ENCODE measurements at regions not wholly inside any gene's neighbourhood (a gene's known extent, or its start where the extent isn't known, plus 50 kb on each side); places are given as distances from the start of the nearest gene placed in this dataset.

DNA sequence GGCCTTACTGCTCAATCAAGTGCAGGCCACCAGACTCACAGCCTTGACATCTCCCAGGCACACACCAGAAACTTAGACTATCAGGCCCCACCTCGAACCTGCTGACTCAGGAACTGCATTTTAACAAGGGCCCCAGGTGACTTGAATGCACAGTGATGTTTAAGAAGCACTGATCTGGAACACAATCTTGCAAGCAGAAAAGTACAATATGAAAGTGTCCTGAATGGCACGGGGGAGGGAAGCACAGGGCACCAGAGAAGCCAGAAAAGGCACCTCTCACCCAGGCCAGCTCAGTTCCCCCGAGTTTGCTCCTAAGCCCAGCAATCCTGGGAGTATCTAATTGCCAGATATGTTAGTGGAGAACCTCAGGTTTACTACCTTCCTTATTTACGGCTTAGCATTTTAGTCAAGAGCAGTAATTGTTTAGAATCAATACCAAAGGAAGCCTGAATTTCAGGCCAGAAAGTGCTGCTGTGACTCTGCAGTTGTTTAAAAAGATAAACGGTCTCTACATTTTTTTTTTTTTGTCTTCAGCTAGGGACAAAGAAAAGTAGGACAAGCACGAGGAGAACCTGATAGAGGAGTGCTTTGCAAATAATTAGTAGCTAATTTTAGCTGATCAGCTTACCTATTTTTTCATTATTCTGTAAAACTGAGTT is 50.9 kb upstream of the CDC42BPA start:
- Histone ChIP-seq H2AFZ (ENCODE audit: low read depth, low read length) (peak overlapping the region; percentile 90), H3K27ac (ENCODE audit: extremely low read depth, low read depth, low read length) (peak overlapping the region; percentile 76), H4K20me1 (replicated peaks; ENCODE audit: control insufficient read depth, insufficient read depth, low read length) (no peaks in the 10 kb centered on the region), H3K9me3 (replicated peaks; ENCODE audit: control insufficient read depth, insufficient read depth, low read depth, low read length) (no peaks in the 10 kb centered on the region), H3K36me3 (ENCODE audit: control insufficient read depth, insufficient read depth, low read length) (no peaks in the 10 kb centered on the region), H3K4me3 (no peak overlapping the region), H3K9me1 (ENCODE audit: control insufficient read depth, insufficient read depth, low read length) (no peaks in the 10 kb centered on the region), H3K9ac (ENCODE audit: insufficient read depth in 1 of 2, low read depth in 2 of 2, low read length in 2 of 2) (peak overlapping the region; percentile 69 to 81; a peak in 3 of 4 replicates), H3K4me2 (ENCODE audit: insufficient read depth, low read length) (peak overlapping the region; percentile 68), H3K79me2 (ENCODE audit: control insufficient read depth, insufficient read depth, low read length) (no peaks in the 10 kb centered on the region), H3K27me3 (ENCODE audit: control insufficient read depth in 2 of 2, insufficient read depth in 2 of 2, low read length in 2 of 2) (no peaks in the 10 kb centered on the region), H3K4me1 (replicated peaks in 1 of 2; ENCODE audit: control insufficient read depth in 2 of 2, insufficient read depth in 2 of 2, low read length in 2 of 2) (peaks cover 8 to 29% of the 10 kb centered on the region in 2 experiments; a peak in 4 of 5 replicates)
- no TSS peak for BruUV-seq (replicated peaks)
- intact Hi-C loops (cut with micrococcal nuclease) (no loop called here), in situ Hi-C loops (cut with MboI) (no loop called here)
- ATAC-seq (peak; percentile 84), DNase-seq (ENCODE audit: extremely low read depth in 1 of 4, low spot score in 3 of 4) (peak; percentile 53 to 82 (median 60)), FAIRE-seq (peak; percentile 85)
- ChIA-PET CTCF (ENCODE audit: low intra/inter-chr PET ratio) (no interaction called here), POLR2A (interaction anchor here (0.7 to 3.7 kb wide), 6 partner anchors 10 to 63 kb away, joined by 3 to 12 read pairs (median 4); no protein-coding TSS in a partner anchor)
- WGBS (ENCODE audit: insufficient coverage, low coverage, missing lambda C conversion rate): 4% methylated on average over 6 of the region's 6 CpGs
- TF ChIP-seq ZNF408 (CRISPR knock-in tag; IDR thresholded peaks at IDR 0.05; ENCODE audit: low read depth) (no peak), MAFG (tag; conservative IDR thresholded peaks at IDR 0.05) (peak; percentile 86), GATAD2B (IDR thresholded peaks at IDR 0.05; ENCODE audit: borderline replicate concordance) (0 out of 2 replicates have a peak, but pooled peaks have one; percentile 16), ILK (tag; IDR thresholded peaks at IDR 0.05; ENCODE audit: borderline replicate concordance, low read depth) (0 out of 2 replicates have a peak, but pooled peaks have one; percentile 14), BDP1 (IDR thresholded peaks at IDR 0.05; ENCODE audit: insufficient read depth, insufficient read length) (no peak), FOXA3 (CRISPR knock-in tag; conservative IDR thresholded peaks at IDR 0.05 in 1 of 2, IDR thresholded peaks at IDR 0.05 in 1 of 2) (peak in 1 of 2 experiments; percentile 34; a peak in 1 of 4 replicates), FOSL1 (tag; conservative IDR thresholded peaks at IDR 0.05) (0 out of 2 replicates have a peak, but pooled peaks have one; percentile 24), KLF16 (IDR thresholded peaks at IDR 0.05) (0 out of 2 replicates have a peak, but pooled peaks have one; percentile 12), HDGF (IDR thresholded peaks at IDR 0.05) (peak; percentile 65; the same call in 1 of the 2 replicates), ZKSCAN3 (CRISPR knock-in tag; IDR thresholded peaks at IDR 0.05) (no peak), LEF1 (IDR thresholded peaks at IDR 0.05) (0 out of 2 replicates have a peak, but pooled peaks have one; percentile 19), ZNF766 (CRISPR knock-in tag; conservative IDR thresholded peaks at IDR 0.05) (0 out of 2 replicates have a peak, but pooled peaks have one; percentile 46), HNRNPK (IDR thresholded peaks at IDR 0.05; ENCODE audit: low read depth, low read length, poor library complexity, severe bottlenecking) (no peak), ZNF589 (CRISPR knock-in tag; IDR thresholded peaks at IDR 0.05; ENCODE audit: low read depth) (peak; percentile 47; the same call in 1 of the 2 replicates), ZNF79 (CRISPR knock-in tag; IDR thresholded peaks at IDR 0.05; ENCODE audit: low read depth) (no peak), DPF2 (IDR thresholded peaks at IDR 0.05) (peak; percentile 73; the same call in 1 of the 2 replicates)
- TF ChIP-seq, protein P1, sequence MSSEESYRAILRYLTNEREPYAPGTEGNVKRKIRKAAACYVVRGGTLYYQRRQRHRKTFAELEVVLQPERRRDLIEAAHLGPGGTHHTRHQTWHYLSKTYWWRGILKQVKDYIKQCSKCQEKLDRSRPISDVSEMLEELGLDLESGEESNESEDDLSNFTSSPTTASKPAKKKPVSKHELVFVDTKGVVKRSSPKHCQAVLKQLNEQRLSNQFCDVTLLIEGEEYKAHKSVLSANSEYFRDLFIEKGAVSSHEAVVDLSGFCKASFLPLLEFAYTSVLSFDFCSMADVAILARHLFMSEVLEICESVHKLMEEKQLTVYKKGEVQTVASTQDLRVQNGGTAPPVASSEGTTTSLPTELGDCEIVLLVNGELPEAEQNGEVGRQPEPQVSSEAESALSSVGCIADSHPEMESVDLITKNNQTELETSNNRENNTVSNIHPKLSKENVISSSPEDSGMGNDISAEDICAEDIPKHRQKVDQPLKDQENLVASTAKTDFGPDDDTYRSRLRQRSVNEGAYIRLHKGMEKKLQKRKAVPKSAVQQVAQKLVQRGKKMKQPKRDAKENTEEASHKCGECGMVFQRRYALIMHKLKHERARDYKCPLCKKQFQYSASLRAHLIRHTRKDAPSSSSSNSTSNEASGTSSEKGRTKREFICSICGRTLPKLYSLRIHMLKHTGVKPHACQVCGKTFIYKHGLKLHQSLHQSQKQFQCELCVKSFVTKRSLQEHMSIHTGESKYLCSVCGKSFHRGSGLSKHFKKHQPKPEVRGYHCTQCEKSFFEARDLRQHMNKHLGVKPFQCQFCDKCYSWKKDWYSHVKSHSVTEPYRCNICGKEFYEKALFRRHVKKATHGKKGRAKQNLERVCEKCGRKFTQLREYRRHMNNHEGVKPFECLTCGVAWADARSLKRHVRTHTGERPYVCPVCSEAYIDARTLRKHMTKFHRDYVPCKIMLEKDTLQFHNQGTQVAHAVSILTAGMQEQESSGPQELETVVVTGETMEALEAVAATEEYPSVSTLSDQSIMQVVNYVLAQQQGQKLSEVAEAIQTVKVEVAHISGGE (CRISPR knock-in tag; IDR thresholded peaks at IDR 0.05): no peak
- TF ChIP-seq, protein P2, sequence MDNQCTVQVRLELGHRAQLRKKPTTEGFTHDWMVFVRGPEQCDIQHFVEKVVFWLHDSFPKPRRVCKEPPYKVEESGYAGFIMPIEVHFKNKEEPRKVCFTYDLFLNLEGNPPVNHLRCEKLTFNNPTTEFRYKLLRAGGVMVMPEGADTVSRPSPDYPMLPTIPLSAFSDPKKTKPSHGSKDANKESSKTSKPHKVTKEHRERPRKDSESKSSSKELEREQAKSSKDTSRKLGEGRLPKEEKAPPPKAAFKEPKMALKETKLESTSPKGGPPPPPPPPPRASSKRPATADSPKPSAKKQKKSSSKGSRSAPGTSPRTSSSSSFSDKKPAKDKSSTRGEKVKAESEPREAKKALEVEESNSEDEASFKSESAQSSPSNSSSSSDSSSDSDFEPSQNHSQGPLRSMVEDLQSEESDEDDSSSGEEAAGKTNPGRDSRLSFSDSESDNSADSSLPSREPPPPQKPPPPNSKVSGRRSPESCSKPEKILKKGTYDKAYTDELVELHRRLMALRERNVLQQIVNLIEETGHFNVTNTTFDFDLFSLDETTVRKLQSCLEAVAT (IDR thresholded peaks at IDR 0.05): 0 out of 4 replicates have a peak, but pooled peaks of 1 of the 2 experiments have one; percentile 42
